GM12872 (cell line): ENCODE measurements at regions not wholly inside any gene's neighbourhood (a gene's known extent, or its start where the extent isn't known, plus 50 kb on each side); places are given as distances from the start of the nearest gene placed in this dataset.

Experiments
- TF ChIP-seq, protein P1 (sequence below): IDR thresholded peaks from 3 replicates; pipeline ENCODE4 v1.5.1; 2011; ENCODE audit warnings: low read depth, mild to moderate bottlenecking, low read length, moderate library complexity; ENCODE audit not compliant: insufficient read depth

DNA sequence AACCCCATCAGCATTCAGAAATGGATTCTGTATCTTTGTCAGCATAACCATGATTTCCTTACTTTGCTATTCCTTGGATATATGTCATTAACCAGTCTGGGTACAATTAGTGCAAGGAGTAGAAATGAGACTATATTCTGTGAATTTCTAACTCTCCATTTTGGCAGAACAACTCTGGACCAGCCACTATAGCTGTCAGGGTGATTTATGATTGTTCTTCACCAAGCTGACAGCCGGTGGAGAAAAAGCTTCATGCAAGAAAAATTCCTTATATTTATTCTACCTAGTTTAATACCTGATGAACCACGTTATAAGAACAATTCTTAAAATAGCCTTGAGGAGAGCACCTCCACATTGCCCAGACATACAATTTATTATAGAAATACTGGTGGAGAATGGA, 431.2 kb upstream of the TCF4 start:
- TF ChIP-seq, protein P1, sequence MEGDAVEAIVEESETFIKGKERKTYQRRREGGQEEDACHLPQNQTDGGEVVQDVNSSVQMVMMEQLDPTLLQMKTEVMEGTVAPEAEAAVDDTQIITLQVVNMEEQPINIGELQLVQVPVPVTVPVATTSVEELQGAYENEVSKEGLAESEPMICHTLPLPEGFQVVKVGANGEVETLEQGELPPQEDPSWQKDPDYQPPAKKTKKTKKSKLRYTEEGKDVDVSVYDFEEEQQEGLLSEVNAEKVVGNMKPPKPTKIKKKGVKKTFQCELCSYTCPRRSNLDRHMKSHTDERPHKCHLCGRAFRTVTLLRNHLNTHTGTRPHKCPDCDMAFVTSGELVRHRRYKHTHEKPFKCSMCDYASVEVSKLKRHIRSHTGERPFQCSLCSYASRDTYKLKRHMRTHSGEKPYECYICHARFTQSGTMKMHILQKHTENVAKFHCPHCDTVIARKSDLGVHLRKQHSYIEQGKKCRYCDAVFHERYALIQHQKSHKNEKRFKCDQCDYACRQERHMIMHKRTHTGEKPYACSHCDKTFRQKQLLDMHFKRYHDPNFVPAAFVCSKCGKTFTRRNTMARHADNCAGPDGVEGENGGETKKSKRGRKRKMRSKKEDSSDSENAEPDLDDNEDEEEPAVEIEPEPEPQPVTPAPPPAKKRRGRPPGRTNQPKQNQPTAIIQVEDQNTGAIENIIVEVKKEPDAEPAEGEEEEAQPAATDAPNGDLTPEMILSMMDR = no peak

DNA sequence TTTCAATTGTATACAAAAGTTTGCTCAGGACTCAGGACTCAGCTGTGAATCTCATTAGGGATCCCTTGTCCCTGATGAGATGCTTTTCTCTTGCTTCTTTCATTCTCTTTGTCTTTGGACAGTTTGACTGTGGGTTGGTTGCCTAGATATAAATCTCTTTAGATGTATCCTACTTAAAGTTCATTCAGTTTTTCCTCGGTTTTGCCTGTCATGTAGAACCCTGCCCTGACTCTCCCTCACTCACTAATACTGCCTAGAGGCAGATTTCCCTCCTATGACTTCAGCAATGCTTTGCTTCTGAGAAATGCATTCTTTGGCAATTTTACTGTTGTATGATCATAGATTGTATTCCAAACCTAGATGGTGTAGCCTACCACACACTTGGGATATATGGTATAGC, 421.4 kb upstream of the TCF4 start:
- TF ChIP-seq, protein P1 = no peak

DNA sequence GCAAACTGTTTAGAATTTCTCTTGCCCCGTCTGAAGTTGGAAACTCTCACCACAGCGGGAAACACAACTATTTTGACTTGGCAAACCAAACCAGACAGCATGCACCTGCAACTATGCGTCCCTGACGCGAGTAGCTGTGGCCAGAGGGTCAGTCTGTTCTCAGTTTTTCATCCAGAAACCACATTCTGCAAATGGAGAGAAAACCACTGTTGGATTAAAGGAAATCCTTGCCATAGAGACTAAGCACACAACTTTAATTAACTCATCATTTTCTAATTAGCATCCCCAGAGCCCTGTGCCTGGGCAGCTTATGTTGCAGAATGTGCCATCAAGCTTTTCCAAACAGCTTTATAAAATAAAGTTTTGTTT, 415.7 kb upstream of the TCF4 start:
- TF ChIP-seq, protein P1 = no peak

GRCh38 chr18:56003009-56003719, 415.2 kb upstream of the TCF4 start:
- TF ChIP-seq, protein P1 = no peak

DNA sequence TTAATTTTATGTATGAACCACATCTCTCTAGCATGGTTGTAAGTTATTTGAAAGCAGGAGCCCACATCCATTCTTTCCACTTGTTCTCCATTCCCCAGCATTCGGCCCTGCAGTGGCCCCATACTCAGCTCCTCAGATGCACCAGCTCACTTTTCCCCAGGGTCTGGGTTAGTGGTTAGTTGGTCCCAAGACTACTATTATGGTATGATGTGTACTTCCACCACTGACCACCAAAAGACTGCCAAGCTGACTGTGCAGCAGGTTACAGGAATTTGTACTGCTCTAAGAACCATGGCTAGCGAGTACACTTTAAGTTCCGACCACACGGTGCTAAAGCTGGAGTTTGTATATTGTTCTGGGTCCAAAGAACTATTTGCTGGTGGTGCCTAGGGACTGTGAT, 413.6 kb upstream of the TCF4 start:
- TF ChIP-seq, protein P1 = no peak

GRCh38 chr18:56000041-56000440, 412.0 kb upstream of the TCF4 start:
- TF ChIP-seq, protein P1 = no peak

DNA sequence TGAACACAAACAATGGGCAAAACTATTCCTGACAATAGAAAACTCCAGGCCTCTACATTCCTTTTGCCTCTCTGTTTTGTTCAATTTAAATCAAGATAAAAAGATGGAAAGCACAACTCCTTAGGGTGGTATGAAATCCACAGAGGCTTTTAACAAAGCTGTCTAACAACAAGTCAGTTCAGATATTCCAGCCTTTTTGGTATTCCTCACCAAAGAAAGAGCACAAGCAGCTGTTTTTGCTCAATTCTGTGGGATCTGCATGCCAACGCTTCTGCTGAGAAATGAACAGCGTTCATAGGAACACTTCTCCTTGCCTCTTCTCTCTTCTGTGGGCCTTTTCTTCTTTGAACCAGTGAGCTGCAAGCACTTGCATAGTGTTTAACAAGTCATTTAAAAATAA, 411.6 kb upstream of the TCF4 start:
- TF ChIP-seq, protein P1 = no peak

GRCh38 chr18:55998801-55999385, 410.9 kb upstream of the TCF4 start:
- TF ChIP-seq, protein P1 = no peak
